GM18858 (cell line): ENCODE measurements at regions not wholly inside any gene's neighbourhood (a gene's known extent, or its start where the extent isn't known, plus 50 kb on each side); places are given as distances from the start of the nearest gene placed in this dataset.

Experiments used
- ATAC-seq: cut with Tn5 transposase; IDR thresholded peaks from one replicate; pipeline ENCODE4 v1.9.1; 2021; ENCODE audit not compliant: unreplicated experiment

GRCh38 chr13:53788286-53788685, 759.7 kb downstream of the OLFM4 start:
- ATAC-seq = no peak

- ATAC-seq = no peak
These were observed 771.4 kb downstream of the OLFM4 start for GRCh38 chr13:53800011-53800410.

GRCh38 chr13:53807251-53807834, 778.7 kb downstream of the OLFM4 start:
- no peak for ATAC-seq

- no peak for ATAC-seq
These were observed 793.0 kb downstream of the OLFM4 start for GRCh38 chr13:53821632-53822031.

GRCh38 chr13:53822136-53822535, 793.5 kb downstream of the OLFM4 start:
- no peak for ATAC-seq

GRCh38 chr13:53839461-53839860, 810.8 kb downstream of the OLFM4 start:
- ATAC-seq = no peak

GRCh38 chr13:53844473-53845146, 816.0 kb downstream of the OLFM4 start:
- no peak for ATAC-seq

GRCh38 chr13:53847502-53847901, 818.9 kb downstream of the OLFM4 start:
- no peak for ATAC-seq

- ATAC-seq = no peak
These were observed 819.9 kb downstream of the OLFM4 start for GRCh38 chr13:53848366-53848961.

- ATAC-seq = no peak
These were observed 825.7 kb downstream of the OLFM4 start for GRCh38 chr13:53854321-53854720.

GRCh38 chr13:53856573-53857195, 828.1 kb downstream of the OLFM4 start:
- no peak for ATAC-seq

GRCh38 chr13:53863520-53863919, 834.9 kb downstream of the OLFM4 start:
- ATAC-seq = no peak

GRCh38 chr13:53873558-53873957, 844.9 kb downstream of the OLFM4 start:
- ATAC-seq = no peak

GRCh38 chr13:53878861-53879260, 850.2 kb downstream of the OLFM4 start:
- no peak for ATAC-seq

GRCh38 chr13:53885997-53886396, 857.4 kb downstream of the OLFM4 start:
- ATAC-seq = peak; percentile 56

GRCh38 chr13:53890696-53891095, 862.1 kb downstream of the OLFM4 start:
- ATAC-seq = no peak

- peak; percentile 73 for ATAC-seq
These were observed 873.0 kb downstream of the OLFM4 start for GRCh38 chr13:53901593-53901992.

GRCh38 chr13:53907891-53908290, 879.3 kb downstream of the OLFM4 start:
- no peak for ATAC-seq

GRCh38 chr13:53920916-53921315, 892.3 kb downstream of the OLFM4 start:
- ATAC-seq = no peak

GRCh38 chr13:53921473-53921872, 892.9 kb downstream of the OLFM4 start:
- ATAC-seq = no peak

- no peak for ATAC-seq
These were observed 913.1 kb downstream of the OLFM4 start for GRCh38 chr13:53941588-53942190.

GRCh38 chr13:53946500-53946899, 917.9 kb downstream of the OLFM4 start:
- ATAC-seq = no peak
